SK-N-SH treated with all-trans-retinoic acid at 6 μM for 48 hours (cell line): ENCODE measurements at regions not wholly inside any gene's neighbourhood (a gene's known extent, or its start where the extent isn't known, plus 50 kb on each side); places are given as distances from the start of the nearest gene placed in this dataset.

ENCODE experiments used
- ARNTL ChIP-seq: fragments of 450-650 bp; formaldehyde crosslinking; IDR thresholded peaks from 2 replicates; pipeline ENCODE4 v1.5.0; 2020; ENCODE audit warnings: low read depth, mild to moderate bottlenecking, moderate library complexity, borderline replicate concordance
- CSRNP3 ChIP-seq: fragments of 250-450 bp; sonication (Bioruptor Pico); IDR thresholded peaks from 2 replicates; pipeline ENCODE4 v1.5.1; 2021; ENCODE audit warnings: mild to moderate bottlenecking, moderate library complexity

GRCh38 chr16:64858076-64858475 is 263.8 kb downstream of the CDH11 start:
- no peak for TF ChIP-seq ARNTL (CRISPR knock-in tag)
- no peak for TF ChIP-seq CSRNP3
